ENCODE measurements at regions not wholly inside any gene's neighbourhood (a gene's known extent, or its start where the extent isn't known, plus 50 kb on each side); places are given as distances from the start of the nearest gene placed in this dataset.

GRCh38 chr2:48851161-48851560, 95.6 kb upstream of the LHCGR start:
- Histone ChIP-seq H4K8ac (ENCODE audit: extremely low read depth, insufficient read depth, low read length) (no peak overlapping the region), H2BK120ac (replicated peaks; ENCODE audit: low read depth, low read length) (no peak overlapping the region), H3K56ac (replicated peaks; ENCODE audit: insufficient read length, low read depth, low read length) (no peak overlapping the region), H2BK20ac (ENCODE audit: low read length) (no peak overlapping the region), H2AFZ (ENCODE audit: low read length) (no peak overlapping the region), H3K79me2 (ENCODE audit: control insufficient read depth in 1 of 2, insufficient read depth in 2 of 2, low read length in 2 of 2) (no peaks in the 10 kb centered on the region), H3K27me3 (replicated peaks in 1 of 4; ENCODE audit: control insufficient read depth in 3 of 4, extremely low read depth in 1 of 4, insufficient read depth in 3 of 4, low read length in 3 of 4) (no peaks in the 10 kb centered on the region), H3K18ac (ENCODE audit: extremely low read depth, low read length) (no peak overlapping the region), H3K36me3 (ENCODE audit: control insufficient read depth in 2 of 4, insufficient read depth in 4 of 4, low read length in 3 of 4) (no peaks in the 10 kb centered on the region), H2BK5ac (ENCODE audit: low read depth, low read length) (no peak overlapping the region), H3K27ac (ENCODE audit: low read depth, low read length) (no peak overlapping the region), H3K9ac (replicated peaks in 1 of 4; ENCODE audit: extremely low read depth in 1 of 4, low read depth in 3 of 4, low read length in 3 of 4) (no peak overlapping the region), H2BK15ac (ENCODE audit: low read length) (no peak overlapping the region), H2BK12ac (ENCODE audit: low read depth, low read length) (no peak overlapping the region), H3K4ac (replicated peaks; ENCODE audit: insufficient read length, low read depth, low read length) (no peak overlapping the region), H3K23me2 (ENCODE audit: low read depth, low read length) (no peaks in the 10 kb centered on the region), H3K23ac (ENCODE audit: insufficient read length) (no peak overlapping the region), H3K4me1 (replicated peaks in 1 of 4; ENCODE audit: control insufficient read depth in 3 of 4, insufficient read depth in 4 of 4, low read length in 3 of 4) (no peaks in the 10 kb centered on the region), H3K14ac (ENCODE audit: insufficient read length) (no peak overlapping the region), H4K5ac (ENCODE audit: insufficient read length, low read depth, low read length) (no peak overlapping the region), H2AK5ac (ENCODE audit: low read depth, low read length) (no peak overlapping the region), H3K9me3 (ENCODE audit: insufficient read depth in 2 of 2, low read depth in 1 of 2, low read length in 1 of 2) (no peaks in the 10 kb centered on the region), H3K4me2 (ENCODE audit: insufficient read depth in 1 of 2, low read depth in 2 of 2, low read length in 2 of 2) (no peak overlapping the region), H3K79me1 (ENCODE audit: low read depth, low read length) (no peaks in the 10 kb centered on the region), H4K91ac (replicated peaks; ENCODE audit: insufficient read length, low read length) (no peak overlapping the region), H3K4me3 (ENCODE audit: extremely low read depth in 1 of 4, insufficient read depth in 2 of 4, low read depth in 3 of 4, low read length in 4 of 4) (no peak overlapping the region), H4K20me1 (replicated peaks in 1 of 2; ENCODE audit: control insufficient read depth in 1 of 2, insufficient read depth in 2 of 2, low read length in 2 of 2) (no peaks in the 10 kb centered on the region)
- WGBS, 2 experiments (ENCODE audit: extremely low coverage in 1 of 2, insufficient coverage in 1 of 2, insufficient read length in 1 of 2, insufficient replicate concordance in 2 of 2, low coverage in 1 of 2, low lambda C conversion rate in 2 of 2, missing lambda C conversion rate in 1 of 2): 91% methylated on average over 3 of the region's 3 CpGs; no CpG with 5 or more reads in 1 of the 2 experiments
- ChIA-PET CTCF (ENCODE audit: partially characterized antibody) (interaction anchor here (0.9 kb wide), 1 partner anchor 285 kb away, joined by 3 read pairs; no protein-coding TSS in a partner anchor), POLR2A (ENCODE audit: partially characterized antibody) (no interaction called here)
- TF ChIP-seq JUND (IDR thresholded peaks at IDR 0.05; ENCODE audit: low read length) (no peak), GABPA (IDR thresholded peaks at IDR 0.05; ENCODE audit: borderline replicate concordance, insufficient read depth, low read length) (no peak), SUZ12 (IDR thresholded peaks at IDR 0.05; ENCODE audit: low read length) (no peak), HDAC6 (IDR thresholded peaks at IDR 0.05; ENCODE audit: low read depth, low read length) (no peak), HDAC2 (IDR thresholded peaks at IDR 0.05; ENCODE audit: borderline replicate concordance in 1 of 2, low read depth in 2 of 2, low read length in 2 of 2) (no peak)
- DNase-seq (ENCODE audit: low read depth in 1 of 2, low spot score in 2 of 2) (no peak), FAIRE-seq (no peak)
